Mucosa of descending colon (tissue), 3 donors: ENCODE measurements at regions not wholly inside any gene's neighbourhood (a gene's known extent, or its start where the extent isn't known, plus 50 kb on each side); places are given as distances from the start of the nearest gene placed in this dataset.

Experiments
- ATAC-seq: fragments of 200-7000 bp; cut with Tn5 transposase; one replicate; pipeline ENCODE4 v1.9.1; 2020; ENCODE audit warnings: mild to moderate bottlenecking, moderate library complexity
- DNase-seq, 3 donors: peaks; one replicate each; pipeline ENCODE4 v3.0.0-alpha.2; 2020
- H3K36me3 ChIP-seq: fragments of 200-600 bp; one replicate; pipeline ENCODE4 v1.8.0; 2021; ENCODE audit warnings: low read depth, mild to moderate bottlenecking
- H3K4me1 ChIP-seq: fragments of 200-600 bp; one replicate; pipeline ENCODE4 v1.8.0; 2021; ENCODE audit warnings: low read depth, mild to moderate bottlenecking
- H3K4me3 ChIP-seq: fragments of 200-600 bp; one replicate; pipeline ENCODE4 v1.8.0; 2021; ENCODE audit warnings: mild to moderate bottlenecking
- H3K9me3 ChIP-seq: fragments of 200-600 bp; one replicate; pipeline ENCODE4 v1.8.0; 2021; ENCODE audit warnings: mild to moderate bottlenecking
- intact Hi-C, 2 donors: fragments of 100-400 bp; cut with DNase I in 1 of 2; cut with micrococcal nuclease in 1 of 2; formaldehyde crosslinking; loops; one replicate each; pipeline versions ENCODE4 v1.11.0 to v1.11.1; 2022; cut with DNase I, micrococcal nuclease
- TF ChIP-seq, protein P1 (sequence below): fragments of 200-600 bp; IDR thresholded peaks from one replicate; pipeline ENCODE4 v1.8.0; 2022; ENCODE audit warnings: antibody characterized with exemption, mild to moderate bottlenecking
- donor health status: DM: no; HTN: no; CAD: no; lungs with moderate emphysema.
- donor health status: DM: no; HTN: no; CAD: no.
- donor health status: DM: no; HTN: yes; CAD: no.

DNA sequence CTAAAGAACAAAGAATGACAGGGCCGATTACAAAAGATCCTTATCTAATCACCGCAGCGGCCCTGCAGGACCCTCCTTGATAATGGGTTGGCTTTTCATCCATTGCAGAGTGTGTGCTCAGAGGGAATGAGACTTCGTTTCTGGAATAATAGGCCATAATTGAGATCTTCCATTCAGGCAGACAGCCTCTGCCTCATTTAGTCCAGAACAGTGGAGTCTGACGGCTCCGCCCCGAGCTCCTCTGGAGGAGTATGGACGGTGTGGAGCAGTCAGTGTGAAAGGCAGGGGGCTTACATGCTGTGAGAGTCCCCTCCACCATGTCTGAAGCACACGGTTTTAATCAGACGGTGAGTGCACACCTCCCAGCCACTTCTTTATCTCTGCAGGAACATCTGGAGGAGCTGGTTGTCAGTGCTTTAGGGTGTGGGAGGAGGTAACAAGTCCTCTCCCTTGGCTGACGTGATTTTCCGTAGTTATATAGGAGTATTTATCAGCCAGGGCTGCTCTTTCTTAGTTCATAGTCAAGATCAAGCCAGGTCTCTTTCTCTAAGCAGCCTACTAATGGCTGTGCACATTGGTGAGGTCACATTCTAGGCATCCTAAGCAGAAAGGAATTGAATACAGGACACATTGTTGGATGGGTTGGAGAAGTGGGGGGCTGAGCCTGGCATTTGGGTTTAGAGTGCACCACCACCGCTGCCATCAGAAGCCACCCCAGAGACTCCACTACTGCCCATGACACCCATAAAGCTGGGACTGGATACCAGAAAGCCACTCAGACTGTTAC lies 1477.9 kb downstream of the TBC1D22A start:
- Histone ChIP-seq H3K9me3 (no peaks in the 10 kb centered on the region), H3K4me1 (no peaks in the 10 kb centered on the region)
- ATAC-seq, result no peak

DNA sequence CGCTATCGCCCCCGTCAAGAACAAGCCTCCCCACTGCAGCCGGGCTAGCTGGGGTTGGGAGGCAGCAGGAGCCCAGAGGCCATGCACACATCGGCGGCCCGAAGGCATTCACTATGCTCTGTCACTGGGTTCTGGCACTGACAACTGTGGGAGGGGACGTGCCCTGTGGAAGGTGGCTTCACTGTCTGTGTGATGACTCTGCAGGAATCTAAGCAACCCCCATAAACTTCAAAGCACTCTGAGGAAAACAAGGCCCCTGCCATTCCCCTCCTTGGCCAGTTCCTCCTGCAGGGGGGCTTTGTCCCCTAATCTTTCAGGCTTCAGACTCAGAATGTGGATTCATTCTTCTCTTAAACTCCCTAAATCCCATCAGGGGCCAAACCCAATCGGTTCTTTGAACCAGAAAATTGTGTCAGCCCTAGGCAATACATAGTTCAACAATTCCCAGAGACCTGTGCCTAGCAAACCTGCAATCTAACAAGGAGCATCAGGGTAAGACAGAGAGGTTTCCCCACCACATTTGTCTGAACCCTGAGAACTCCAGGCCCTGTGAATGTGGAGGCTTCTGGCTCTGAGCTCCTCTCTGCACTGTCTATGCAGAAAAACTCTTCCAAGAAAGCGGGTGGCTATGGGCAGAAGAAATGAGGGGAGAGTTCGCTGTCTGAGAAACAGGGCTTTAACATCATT lies 1477.2 kb downstream of the TBC1D22A start:
- no peak for DNase-seq
- no peaks in the 10 kb centered on the region for H3K36me3 ChIP-seq
- no peak overlapping the region for H3K4me3 ChIP-seq
- no peak for ATAC-seq
- intact Hi-C loops, result no loop called here
- TF ChIP-seq, protein P1, sequence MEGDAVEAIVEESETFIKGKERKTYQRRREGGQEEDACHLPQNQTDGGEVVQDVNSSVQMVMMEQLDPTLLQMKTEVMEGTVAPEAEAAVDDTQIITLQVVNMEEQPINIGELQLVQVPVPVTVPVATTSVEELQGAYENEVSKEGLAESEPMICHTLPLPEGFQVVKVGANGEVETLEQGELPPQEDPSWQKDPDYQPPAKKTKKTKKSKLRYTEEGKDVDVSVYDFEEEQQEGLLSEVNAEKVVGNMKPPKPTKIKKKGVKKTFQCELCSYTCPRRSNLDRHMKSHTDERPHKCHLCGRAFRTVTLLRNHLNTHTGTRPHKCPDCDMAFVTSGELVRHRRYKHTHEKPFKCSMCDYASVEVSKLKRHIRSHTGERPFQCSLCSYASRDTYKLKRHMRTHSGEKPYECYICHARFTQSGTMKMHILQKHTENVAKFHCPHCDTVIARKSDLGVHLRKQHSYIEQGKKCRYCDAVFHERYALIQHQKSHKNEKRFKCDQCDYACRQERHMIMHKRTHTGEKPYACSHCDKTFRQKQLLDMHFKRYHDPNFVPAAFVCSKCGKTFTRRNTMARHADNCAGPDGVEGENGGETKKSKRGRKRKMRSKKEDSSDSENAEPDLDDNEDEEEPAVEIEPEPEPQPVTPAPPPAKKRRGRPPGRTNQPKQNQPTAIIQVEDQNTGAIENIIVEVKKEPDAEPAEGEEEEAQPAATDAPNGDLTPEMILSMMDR, result no peak
- no peaks in the 10 kb centered on the region for H3K9me3 ChIP-seq
- no peaks in the 10 kb centered on the region for H3K4me1 ChIP-seq

More for the DNA sequence above, 1477.9 kb downstream of the TBC1D22A start:
- Histone ChIP-seq H3K4me3 (no peak overlapping the region), H3K36me3 (no peaks in the 10 kb centered on the region)
- intact Hi-C loops, result no loop called here
- TF ChIP-seq, protein P1, result no peak
- no peak for DNase-seq

DNA sequence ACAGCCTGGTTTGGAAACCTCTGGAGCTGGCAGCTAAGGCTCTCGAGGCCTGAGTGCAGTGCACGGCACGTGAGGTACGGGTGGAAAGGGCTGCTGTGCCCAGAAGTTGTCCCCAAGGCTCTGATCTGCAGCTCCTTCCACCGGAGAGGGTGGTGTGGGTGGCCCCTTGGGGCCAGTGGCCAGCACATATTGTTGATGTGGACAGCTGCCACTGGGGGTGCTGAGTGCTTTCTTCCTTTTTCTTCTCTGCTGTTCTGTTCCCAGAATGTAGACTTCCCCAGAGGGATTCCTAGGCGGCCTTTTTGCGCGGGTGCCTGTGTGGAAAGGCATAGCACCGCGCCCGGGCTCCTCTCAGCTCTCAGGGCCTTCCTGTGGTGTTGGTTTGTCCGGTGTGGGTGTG lies 1476.5 kb downstream of the TBC1D22A start:
- Histone ChIP-seq H3K4me3 (no peak overlapping the region), H3K9me3 (peaks cover under 1% of the 10 kb centered on the region), H3K4me1 (no peaks in the 10 kb centered on the region), H3K36me3 (no peaks in the 10 kb centered on the region)
- ATAC-seq, result no peak
- no peak for DNase-seq
- intact Hi-C loops, result no loop called here
- TF ChIP-seq, protein P1, result no peak

DNA sequence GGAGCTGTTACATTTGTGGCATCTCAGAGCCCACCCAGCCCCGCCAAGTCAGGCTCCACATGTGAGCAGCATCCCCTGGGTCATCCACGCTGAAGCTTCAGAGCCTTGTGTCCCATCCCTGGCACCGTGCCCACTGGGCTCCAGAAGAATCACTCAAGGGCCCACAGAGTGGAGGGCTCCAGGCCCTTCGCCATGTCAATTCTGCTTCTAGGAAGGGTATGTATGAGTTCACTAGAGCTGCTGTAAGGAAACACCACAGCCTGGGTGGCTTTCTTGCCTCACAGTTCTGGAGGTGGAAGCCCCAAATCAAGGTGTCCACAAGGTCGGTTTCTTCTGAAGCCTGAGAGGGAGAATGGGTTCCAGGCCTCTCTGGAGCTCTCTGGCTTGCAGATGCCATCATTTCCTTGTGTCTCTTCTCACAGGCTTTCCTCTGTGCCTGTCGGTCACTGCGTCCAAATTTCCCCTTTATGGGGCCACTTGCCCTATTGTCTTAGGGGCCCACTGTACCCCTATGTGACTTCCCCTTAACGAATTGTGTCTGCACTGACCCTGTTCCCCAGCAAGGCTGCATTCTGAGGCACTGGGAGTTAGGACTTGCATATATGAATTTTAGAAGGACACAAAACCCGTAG lies 1476.0 kb downstream of the TBC1D22A start:
- ATAC-seq, result no peak
- Histone ChIP-seq H3K9me3 (peaks cover 6% of the 10 kb centered on the region), H3K4me1 (no peaks in the 10 kb centered on the region), H3K4me3 (no peak overlapping the region), H3K36me3 (no peaks in the 10 kb centered on the region)
- TF ChIP-seq, protein P1, result no peak
- intact Hi-C loops, result no loop called here
- no peak for DNase-seq

DNA sequence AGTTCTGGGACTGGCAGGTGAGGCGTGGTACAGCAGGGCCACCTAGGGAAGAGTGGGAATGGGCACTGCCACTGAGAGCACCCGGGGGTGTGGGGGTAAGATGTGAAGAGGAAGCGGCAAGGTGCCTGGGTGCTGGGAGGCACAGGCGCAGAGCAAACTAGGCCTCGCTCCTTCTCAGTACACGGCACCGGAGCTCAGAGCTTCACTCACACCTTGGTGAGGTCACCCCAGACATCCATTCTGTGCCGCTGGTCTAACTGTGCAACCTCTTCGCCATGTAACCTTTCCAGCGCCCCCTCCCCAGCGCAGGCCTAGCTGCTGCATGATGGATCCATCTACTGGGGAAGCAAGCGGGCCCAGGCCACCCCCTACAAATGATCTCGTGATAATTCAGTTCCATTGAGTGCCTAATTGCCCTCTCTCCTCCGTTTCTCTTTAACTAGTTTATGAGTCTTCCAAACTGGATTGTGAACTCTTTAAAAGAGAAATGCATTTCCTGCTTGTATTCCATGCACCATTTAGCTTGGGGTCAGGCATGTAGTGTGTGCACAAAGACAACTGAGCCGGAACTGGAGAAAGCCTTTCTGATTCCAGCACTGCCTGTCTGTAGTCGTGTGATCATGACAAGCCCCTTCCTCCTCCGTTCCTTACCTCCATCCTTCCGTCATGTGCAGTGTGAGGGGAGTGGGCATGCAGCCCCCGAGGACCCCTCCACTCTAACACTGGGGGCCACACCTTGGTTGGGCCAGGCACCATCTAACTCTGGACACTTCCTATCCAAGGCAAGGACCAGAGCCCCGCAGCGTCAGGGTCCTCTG lies 1475.2 kb downstream of the TBC1D22A start:
- Histone ChIP-seq H3K36me3 (no peaks in the 10 kb centered on the region), H3K9me3 (peaks cover 10% of the 10 kb centered on the region), H3K4me1 (no peaks in the 10 kb centered on the region), H3K4me3 (no peak overlapping the region)
- TF ChIP-seq, protein P1, result no peak
- ATAC-seq, result no peak
- intact Hi-C loops, result no loop called here
- no peak for DNase-seq
